Stimulated activated naive B cell treated with anti-CD40 and anti-IgM and Interleukin-4, amounts not matched to agents 10 μg/mL and 1 μg/mL and 100 μg/mL, for 72 hours (primary cell): ENCODE measurements at regions not wholly inside any gene's neighbourhood (a gene's known extent, or its start where the extent isn't known, plus 50 kb on each side); places are given as distances from the start of the nearest gene placed in this dataset.
A peak's percentile ranks its signal among the peaks of the same experiment; 100 is the strongest.
"Not testable (repeated sequence)": the region's sequence is repeated elsewhere in the genome, so short reads cannot be mapped to it uniquely, and the experiment has no call there.

ENCODE experiments used
- ATAC-seq, 2 donors: fragments of 150-1000 bp; cut with Tn5 transposase; replicated peaks; 2 replicates each; pipeline ENCODE4 v1.10.0; 2021; ENCODE audit warnings: moderate library complexity in 1 of 2
- DNase-seq: peaks from one replicate; pipeline ENCODE4 v3.0.0; 2021
- H3K27ac Mint-ChIP-seq: one replicate; pipeline ENCODE4 v1.8.0; 2022; ENCODE audit warnings: mild to moderate bottlenecking, mixed read lengths
- H3K27me3 Mint-ChIP-seq, 2 donors: one replicate each; pipeline ENCODE4 v1.8.0; 2022; ENCODE audit warnings: mixed read lengths in 2 of 2
- H3K36me3 Mint-ChIP-seq, 2 donors: one replicate each; pipeline ENCODE4 v1.8.0; 2022; ENCODE audit warnings: mixed read lengths in 2 of 2, mild to moderate bottlenecking in 1 of 2
- H3K4me1 Mint-ChIP-seq, 2 donors: one replicate each; pipeline ENCODE4 v1.8.0; 2022; ENCODE audit warnings: mixed read lengths in 2 of 2, mild to moderate bottlenecking in 1 of 2
- H3K4me3 Mint-ChIP-seq, 2 donors: one replicate each; pipeline ENCODE4 v1.8.0; 2022; ENCODE audit warnings: mild to moderate bottlenecking in 2 of 2, mixed read lengths in 2 of 2, moderate library complexity in 1 of 2
- H3K9me3 Mint-ChIP-seq, 2 donors: one replicate each; pipeline ENCODE4 v1.8.0; 2022; ENCODE audit warnings: mixed read lengths in 2 of 2, mild to moderate bottlenecking in 1 of 2

DNA sequence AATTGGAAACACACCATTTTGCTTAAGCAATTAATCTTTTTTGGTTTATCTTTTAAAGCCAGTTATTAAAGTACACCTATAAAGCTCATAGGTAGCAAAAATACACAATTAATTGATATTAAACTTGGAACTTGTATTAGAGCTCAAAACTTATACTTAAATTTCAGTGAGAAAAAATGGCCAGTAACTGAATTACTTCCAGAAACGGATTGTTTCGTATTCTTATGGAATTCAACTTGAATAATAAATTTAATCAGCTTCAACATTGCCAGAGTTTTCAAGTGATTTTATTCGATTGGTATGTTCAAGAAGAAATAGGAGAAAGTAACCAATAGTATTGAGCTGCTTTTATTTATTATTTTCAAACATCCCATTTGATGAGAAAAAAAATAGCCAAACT lies 112.7 kb upstream of the PDE10A start:
- Mint-ChIP-seq H3K27me3 (peaks cover 19 to 34% of the 10 kb centered on the region in 2 donors), H3K4me3 (no peak overlapping the region), H3K9me3 (no peaks in the 10 kb centered on the region), H3K27ac (no peak overlapping the region), H3K4me1 (no peaks in the 10 kb centered on the region), H3K36me3 (no peaks in the 10 kb centered on the region)
- DNase-seq = no peak
- no peak for ATAC-seq

DNA sequence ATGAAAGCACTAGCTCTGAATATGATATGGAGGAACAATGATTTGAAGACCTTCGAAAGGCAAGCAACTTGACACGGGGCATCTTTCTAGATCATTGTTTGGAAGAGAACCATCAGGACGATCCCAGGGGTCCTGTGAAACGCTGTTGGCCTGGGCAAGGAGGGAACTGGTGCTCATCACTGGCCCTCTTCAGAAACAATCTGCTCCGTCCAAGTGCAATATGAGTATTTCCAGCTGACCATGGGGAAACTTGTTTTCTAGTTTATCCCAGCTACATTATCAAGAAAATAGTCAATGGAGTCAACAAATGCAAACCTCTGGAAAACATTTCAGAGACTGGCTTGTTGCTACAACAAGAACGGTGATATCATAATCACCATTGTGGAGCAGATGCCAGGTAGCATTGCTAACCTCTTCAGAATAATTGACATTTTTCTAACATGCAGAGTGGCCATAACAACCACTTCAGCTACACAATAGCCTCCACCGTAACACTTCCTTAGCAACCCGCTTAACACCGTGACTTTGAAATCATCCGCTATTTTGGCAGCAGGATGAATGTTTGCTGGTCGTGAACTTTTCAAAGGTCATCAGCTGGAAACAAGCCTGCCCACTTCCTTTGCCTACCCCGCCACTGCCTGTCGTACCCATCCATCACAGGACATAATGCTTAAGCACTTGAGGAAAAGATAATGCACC lies 112.0 kb upstream of the PDE10A start:
- DNase-seq = no peak
- H3K36me3 Mint-ChIP-seq = no peaks in the 10 kb centered on the region
- H3K27ac Mint-ChIP-seq = no peak overlapping the region
- ATAC-seq = peak; percentile 53 to 66
- no peak overlapping the region for H3K4me3 Mint-ChIP-seq
- H3K9me3 Mint-ChIP-seq = no peaks in the 10 kb centered on the region
- no peaks in the 10 kb centered on the region for H3K4me1 Mint-ChIP-seq
- peaks cover 19 to 37% of the 10 kb centered on the region in 2 donors for H3K27me3 Mint-ChIP-seq

DNA sequence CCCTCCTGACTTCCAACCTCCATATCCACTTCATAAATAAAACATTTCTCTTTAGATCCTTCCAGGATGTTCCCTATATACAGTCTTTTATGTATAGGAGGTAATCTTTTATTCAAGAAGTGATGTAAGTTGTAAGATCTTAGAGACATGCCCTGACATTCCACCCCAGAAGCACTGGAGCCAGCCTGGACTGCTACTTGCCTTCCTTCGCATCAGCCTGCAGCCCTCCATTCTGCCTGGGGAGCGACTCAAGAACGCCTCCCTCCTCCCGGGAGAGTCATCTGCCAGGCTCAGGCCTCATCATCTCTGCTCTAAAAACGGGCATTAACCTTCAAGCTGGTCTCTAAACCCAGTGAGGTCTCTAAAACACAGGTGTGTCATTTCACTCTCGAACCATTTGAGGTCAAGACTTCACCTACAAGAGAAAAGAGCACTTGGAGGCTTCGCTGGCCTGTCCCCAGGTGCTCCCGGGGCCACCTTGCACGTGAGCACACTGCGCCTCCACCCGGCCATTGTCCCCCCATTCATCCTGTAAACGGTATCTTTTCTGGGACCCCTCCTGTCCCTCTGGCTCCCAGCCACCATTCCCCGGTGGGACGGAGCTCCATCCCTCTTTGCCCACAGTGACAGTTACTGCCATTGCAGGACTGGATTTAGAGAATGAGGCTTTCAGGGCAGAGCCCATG lies 107.5 kb upstream of the PDE10A start:
- Mint-ChIP-seq H3K4me3 (no peak overlapping the region), H3K27me3 (peaks cover 13 to 19% of the 10 kb centered on the region in 2 donors), H3K36me3 (no peaks in the 10 kb centered on the region), H3K9me3 (no peaks in the 10 kb centered on the region), H3K27ac (no peak overlapping the region), H3K4me1 (no peaks in the 10 kb centered on the region)
- ATAC-seq (no peak), DNase-seq (no peak)

- no peak overlapping the region for H3K4me3 Mint-ChIP-seq
- H3K27me3 Mint-ChIP-seq = peaks cover 7 to 13% of the 10 kb centered on the region in 2 donors
- DNase-seq (no peak), ATAC-seq (no peak)
- no peaks in the 10 kb centered on the region for H3K4me1 Mint-ChIP-seq
- H3K36me3 Mint-ChIP-seq = no peaks in the 10 kb centered on the region
- H3K9me3 Mint-ChIP-seq = no peaks in the 10 kb centered on the region
- no peak overlapping the region for H3K27ac Mint-ChIP-seq
Observed at GRCh38 chr6:165769884-165770283, 106.8 kb upstream of the PDE10A start.

GRCh38 chr6:165769401-165769800 lies 106.4 kb upstream of the PDE10A start:
- H3K4me1 Mint-ChIP-seq = no peaks in the 10 kb centered on the region
- no peak overlapping the region for H3K4me3 Mint-ChIP-seq
- DNase-seq (no peak), ATAC-seq (peak; percentile 29 to 53)
- H3K27me3 Mint-ChIP-seq = peaks cover 4 to 11% of the 10 kb centered on the region in 2 donors
- H3K9me3 Mint-ChIP-seq = no peaks in the 10 kb centered on the region
- H3K36me3 Mint-ChIP-seq = no peaks in the 10 kb centered on the region
- no peak overlapping the region for H3K27ac Mint-ChIP-seq

DNA sequence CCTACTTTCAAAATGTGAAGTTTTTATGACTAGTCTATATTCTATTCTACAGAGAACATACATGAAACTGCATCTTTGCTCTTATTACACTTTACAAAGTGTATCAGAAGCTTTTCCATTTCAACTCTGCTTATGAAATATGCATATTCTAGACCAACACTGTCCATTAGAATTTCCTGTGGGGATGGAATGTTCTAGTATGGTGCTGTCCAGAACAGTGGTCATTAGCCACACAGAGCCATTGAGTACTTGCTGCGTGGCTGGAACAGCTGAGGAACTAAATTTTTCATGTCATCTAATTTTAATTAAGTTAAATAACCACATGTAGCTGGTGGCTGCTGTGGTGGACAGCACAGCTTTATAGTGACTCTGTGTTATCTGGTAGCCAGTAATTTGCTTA lies 105.9 kb upstream of the PDE10A start:
- H3K27me3 Mint-ChIP-seq = peaks cover 4 to 11% of the 10 kb centered on the region in 2 donors
- DNase-seq = no peak
- no peak overlapping the region for H3K27ac Mint-ChIP-seq
- no peaks in the 10 kb centered on the region for H3K9me3 Mint-ChIP-seq
- no peak for ATAC-seq
- H3K4me1 Mint-ChIP-seq = no peaks in the 10 kb centered on the region
- no peaks in the 10 kb centered on the region for H3K36me3 Mint-ChIP-seq
- H3K4me3 Mint-ChIP-seq = no peak overlapping the region

DNA sequence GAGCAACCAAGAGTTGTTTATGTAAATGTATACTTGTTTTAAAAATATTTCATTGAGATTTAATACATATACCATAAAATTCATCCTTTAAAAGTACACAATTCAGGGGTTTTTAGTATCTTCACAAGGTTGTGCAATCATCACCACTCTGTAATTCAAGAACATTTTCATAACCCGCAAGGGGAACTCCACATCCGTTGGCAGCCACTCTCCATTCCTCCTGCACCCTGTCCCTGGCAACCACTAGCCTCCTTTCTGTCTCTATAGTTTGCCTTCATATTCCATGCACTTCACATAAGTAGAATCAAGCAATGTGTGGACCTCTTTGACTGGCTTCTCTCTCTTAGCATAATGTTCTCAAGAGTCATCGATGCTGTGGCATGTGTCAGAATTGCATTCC lies 104.2 kb upstream of the PDE10A start:
- H3K36me3 Mint-ChIP-seq = no peaks in the 10 kb centered on the region
- H3K9me3 Mint-ChIP-seq = peaks cover under 1 to 3% of the 10 kb centered on the region in 2 donors

GRCh38 chr6:165766457-165766856 lies 103.4 kb upstream of the PDE10A start:
- H3K4me3 Mint-ChIP-seq = no peak overlapping the region
- peaks cover 4 to 18% of the 10 kb centered on the region in 2 donors for H3K27me3 Mint-ChIP-seq
- H3K9me3 Mint-ChIP-seq = peaks cover 5% of the 10 kb centered on the region in 2 donors
- no peak overlapping the region for H3K27ac Mint-ChIP-seq
- no peak for DNase-seq
- ATAC-seq = no peak
- H3K36me3 Mint-ChIP-seq = no peaks in the 10 kb centered on the region
- H3K4me1 Mint-ChIP-seq = no peaks in the 10 kb centered on the region

More for the DNA sequence above, 104.2 kb upstream of the PDE10A start:
- peaks cover 4 to 18% of the 10 kb centered on the region in 2 donors for H3K27me3 Mint-ChIP-seq
- DNase-seq (no peak), ATAC-seq (no peak)
- no peak overlapping the region for H3K4me3 Mint-ChIP-seq
- H3K27ac Mint-ChIP-seq = no peak overlapping the region
- no peaks in the 10 kb centered on the region for H3K4me1 Mint-ChIP-seq

DNA sequence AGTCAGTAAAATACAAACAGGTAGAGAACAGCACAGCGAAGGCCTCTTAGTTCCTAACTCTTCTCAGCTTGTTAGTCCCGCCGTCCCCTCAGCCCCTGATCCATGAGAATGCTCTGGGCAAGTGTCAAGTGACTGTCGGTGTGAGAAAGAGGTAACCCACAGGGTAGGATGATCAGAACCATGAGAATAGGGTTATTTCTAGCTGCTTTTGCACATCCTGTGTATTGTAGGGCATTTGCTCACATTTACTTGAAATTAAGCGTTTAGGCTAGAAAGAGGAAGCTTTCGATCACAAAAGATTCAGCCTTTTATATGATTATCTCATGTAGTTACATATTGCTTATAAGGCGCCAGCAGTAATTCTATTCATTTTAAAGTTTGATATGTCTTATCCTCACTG lies 103.0 kb upstream of the PDE10A start:
- Mint-ChIP-seq H3K4me3 (no peak overlapping the region), H3K9me3 (peaks cover 5% of the 10 kb centered on the region in 2 donors), H3K36me3 (no peaks in the 10 kb centered on the region), H3K27ac (no peak overlapping the region), H3K27me3 (peaks cover 4 to 14% of the 10 kb centered on the region in 2 donors), H3K4me1 (no peaks in the 10 kb centered on the region)
- ATAC-seq (no peak), DNase-seq (no peak)

DNA sequence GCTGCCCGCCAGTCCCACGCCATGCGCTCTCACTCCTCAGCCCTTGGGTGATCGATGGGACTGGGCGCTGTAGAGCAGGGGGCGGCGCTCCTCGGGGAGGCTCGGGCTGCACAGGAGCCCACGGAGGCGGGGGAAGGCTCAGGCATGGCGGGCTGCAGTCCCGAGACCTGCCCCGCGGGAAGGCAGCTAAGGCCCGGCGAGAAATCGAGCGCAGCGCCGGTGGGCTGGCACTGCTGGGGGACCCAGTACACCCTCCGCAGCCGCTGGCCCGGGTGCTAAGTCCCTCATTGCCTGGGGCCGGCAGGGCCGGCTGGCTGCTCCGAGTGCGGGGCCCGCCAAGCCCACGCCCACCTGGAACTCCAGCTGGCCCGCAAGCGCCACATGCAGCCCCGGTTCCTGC lies 102.2 kb upstream of the PDE10A start:
- DNase-seq, H3K27me3 Mint-ChIP-seq, H3K4me3 Mint-ChIP-seq: not testable (repeated sequence)

DNA sequence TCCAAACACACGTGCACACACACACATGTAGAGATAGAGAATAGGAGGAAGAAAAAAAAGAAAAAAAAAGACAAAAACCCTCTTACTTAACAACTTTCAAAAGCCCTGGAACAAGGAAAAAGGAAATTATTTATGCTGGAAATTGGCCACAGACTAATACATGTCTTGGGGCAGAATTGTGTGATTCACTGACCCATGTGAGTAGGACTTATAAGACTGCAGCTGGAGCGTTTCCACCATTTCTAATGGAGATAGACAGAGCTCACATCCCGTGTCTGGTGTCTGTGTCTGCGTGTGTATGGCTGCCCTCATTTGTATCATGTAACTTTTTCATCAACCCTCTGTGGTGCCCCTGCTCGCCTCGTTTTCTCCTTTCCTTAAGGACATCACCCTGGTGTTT lies 99.8 kb upstream of the PDE10A start:
- H3K4me1 Mint-ChIP-seq = no peaks in the 10 kb centered on the region
- H3K9me3 Mint-ChIP-seq = peaks cover 8 to 10% of the 10 kb centered on the region in 2 donors
- no peak for ATAC-seq

More for the DNA sequence above, 102.2 kb upstream of the PDE10A start:
- ATAC-seq, H3K27ac Mint-ChIP-seq, H3K9me3 Mint-ChIP-seq, H3K36me3 Mint-ChIP-seq, H3K4me1 Mint-ChIP-seq: not testable (repeated sequence)

GRCh38 chr6:165762125-165762524 lies 99.1 kb upstream of the PDE10A start:
- H3K36me3 Mint-ChIP-seq = no peaks in the 10 kb centered on the region
- H3K9me3 Mint-ChIP-seq = peaks cover 8 to 10% of the 10 kb centered on the region in 2 donors
- no peaks in the 10 kb centered on the region for H3K4me1 Mint-ChIP-seq
- peaks cover under 1 to 8% of the 10 kb centered on the region in 2 donors for H3K27me3 Mint-ChIP-seq
- DNase-seq (no peak), ATAC-seq (no peak)
- H3K4me3 Mint-ChIP-seq = no peak overlapping the region
- no peak overlapping the region for H3K27ac Mint-ChIP-seq

More for the DNA sequence above, 99.8 kb upstream of the PDE10A start:
- DNase-seq = no peak
- Mint-ChIP-seq H3K27ac (no peak overlapping the region), H3K36me3 (no peaks in the 10 kb centered on the region), H3K4me3 (no peak overlapping the region), H3K27me3 (peaks cover 4 to 8% of the 10 kb centered on the region in 2 donors)

DNA sequence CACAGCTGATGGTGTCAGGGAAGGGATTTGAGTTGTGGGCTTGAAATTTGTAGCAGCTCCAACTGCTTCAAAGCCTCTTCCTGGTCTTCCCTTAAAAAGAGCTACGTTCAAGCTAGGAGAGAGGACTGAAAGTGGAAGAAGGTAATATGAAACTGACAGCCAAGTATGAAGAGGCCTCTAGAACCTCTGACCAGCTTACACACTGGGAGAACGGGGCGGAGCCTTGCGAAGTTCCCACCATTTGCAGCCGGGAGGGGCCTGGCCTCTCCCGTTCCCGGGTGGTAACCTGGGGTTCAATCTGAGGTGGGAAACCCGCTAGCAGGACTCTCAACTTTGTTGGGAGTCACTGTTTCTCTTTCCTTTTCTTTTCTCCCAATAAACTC lies 97.8 kb upstream of the PDE10A start:
- Mint-ChIP-seq H3K9me3 (peaks cover 8 to 10% of the 10 kb centered on the region in 2 donors), H3K4me3 (no peak overlapping the region), H3K27ac (no peak overlapping the region), H3K27me3 (peaks cover 0 to 8% of the 10 kb centered on the region in 2 donors), H3K36me3 (no peaks in the 10 kb centered on the region), H3K4me1 (no peaks in the 10 kb centered on the region)
- DNase-seq (no peak), ATAC-seq (no peak)

DNA sequence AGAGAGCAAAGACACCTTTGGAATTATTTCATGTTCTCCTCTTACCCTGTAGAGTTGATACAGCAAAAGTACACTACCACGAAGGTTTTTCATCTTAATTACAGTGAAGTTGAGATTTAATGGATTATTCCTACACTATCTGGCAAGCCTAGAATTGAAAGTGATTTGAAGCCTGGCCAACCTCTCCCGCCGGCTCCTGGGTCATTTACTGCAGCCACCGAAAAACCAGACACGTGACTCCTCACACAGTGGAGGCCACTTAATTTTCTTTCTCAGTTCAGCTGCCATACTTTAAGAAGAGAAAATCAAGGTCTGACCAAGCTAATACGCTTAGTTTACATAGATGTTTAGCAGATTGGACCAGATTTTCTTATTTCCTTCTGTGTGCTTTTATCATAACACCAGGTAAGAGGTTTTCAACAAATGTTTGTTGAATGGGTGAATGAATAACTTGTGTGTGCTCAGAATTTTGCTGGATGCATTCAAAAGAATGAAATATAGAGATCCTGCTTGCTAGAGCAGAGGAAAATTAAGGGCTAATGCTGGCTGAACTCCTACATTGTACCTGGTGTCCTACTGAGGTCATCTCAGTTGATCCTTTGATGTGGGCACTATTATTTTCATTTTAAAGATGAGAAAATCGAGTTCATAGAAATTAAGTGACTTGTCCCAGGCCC lies 97.2 kb upstream of the PDE10A start:
- H3K9me3 Mint-ChIP-seq = peaks cover 8 to 10% of the 10 kb centered on the region in 2 donors
- H3K36me3 Mint-ChIP-seq = no peaks in the 10 kb centered on the region
- H3K4me1 Mint-ChIP-seq = no peaks in the 10 kb centered on the region
- no peak overlapping the region for H3K27ac Mint-ChIP-seq
- DNase-seq (no peak), ATAC-seq (no peak)
- H3K27me3 Mint-ChIP-seq = peaks cover 0 to 8% of the 10 kb centered on the region in 2 donors
- H3K4me3 Mint-ChIP-seq = no peak overlapping the region

- Mint-ChIP-seq H3K4me1 (no peaks in the 10 kb centered on the region), H3K4me3 (no peak overlapping the region), H3K9me3 (peaks cover 8 to 10% of the 10 kb centered on the region in 2 donors), H3K27ac (no peak overlapping the region), H3K27me3 (peaks cover 0 to 8% of the 10 kb centered on the region in 2 donors), H3K36me3 (no peaks in the 10 kb centered on the region)
- no peak for DNase-seq
- no peak for ATAC-seq
Observed at GRCh38 chr6:165758441-165758840, 95.4 kb upstream of the PDE10A start.
